ENCODE measurements at regions not wholly inside any gene's neighbourhood (a gene's known extent, or its start where the extent isn't known, plus 50 kb on each side); places are given as distances from the start of the nearest gene placed in this dataset.

DNA sequence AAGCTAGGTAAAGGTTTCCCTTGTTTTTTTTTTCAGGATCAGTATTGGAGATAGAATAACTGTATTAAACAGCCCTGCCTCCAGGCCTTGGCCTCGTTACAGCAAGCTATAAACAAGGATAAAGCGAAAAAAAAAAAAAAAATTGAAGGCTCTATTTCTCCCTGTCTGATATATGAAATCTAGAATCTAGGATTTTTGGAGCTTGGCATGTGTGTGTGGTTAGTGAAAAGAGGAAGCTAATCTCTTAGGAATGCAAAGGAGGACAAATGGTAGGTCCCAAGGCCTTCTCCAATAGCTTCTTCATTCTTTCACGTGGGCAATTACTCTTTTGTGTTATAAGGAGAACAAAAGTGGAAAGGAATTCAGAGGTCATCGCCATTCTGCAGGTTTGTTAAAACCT, 470.3 kb downstream of the TMEM114 start:
- no peak for TF ChIP-seq CTCF (IDR thresholded peaks at IDR 0.05)
- TF ChIP-seq POLR2A (IDR thresholded peaks at IDR 0.05) = no peak
- TF ChIP-seq EP300 (IDR thresholded peaks at IDR 0.05) = no peak

Measured in ovary (tissue), 3 donors.